ENCODE measurements at regions not wholly inside any gene's neighbourhood (a gene's known extent, or its start where the extent isn't known, plus 50 kb on each side); places are given as distances from the start of the nearest gene placed in this dataset.
"Not testable (repeated sequence)": the region's sequence is repeated elsewhere in the genome, so short reads cannot be mapped to it uniquely, and the experiment has no call there.

- no peak overlapping the region for H3K4me2 ChIP-seq (ENCODE audit: low read length, poor library complexity, severe bottlenecking)
- H2BK5ac ChIP-seq (ENCODE audit: low read depth, low read length, poor library complexity, severe bottlenecking) = no peak overlapping the region
- H2BK120ac ChIP-seq (ENCODE audit: low read depth, low read length) = no peak overlapping the region
- H2AFZ ChIP-seq (ENCODE audit: low read depth, low read length) = no peak overlapping the region
- no peak overlapping the region for H4K8ac ChIP-seq (ENCODE audit: low read length)
- H3K9ac ChIP-seq (ENCODE audit: low read length) = no peak overlapping the region
- DNase-seq = peak; percentile 16
- no peaks in the 10 kb centered on the region for H3K36me3 ChIP-seq (ENCODE audit: control insufficient read depth in 1 of 2, insufficient read depth in 2 of 2, low read depth in 1 of 2, low read length in 2 of 2)
- H3K4me3 ChIP-seq (ENCODE audit: insufficient read depth in 1 of 2, low read depth in 1 of 2, low read length in 2 of 2) = no peak overlapping the region
- no peak overlapping the region for H2BK12ac ChIP-seq (ENCODE audit: low read length in 2 of 2)
- H2AK5ac ChIP-seq (ENCODE audit: low read length, severe bottlenecking) = no peak overlapping the region
- no peaks in the 10 kb centered on the region for H3K9me3 ChIP-seq (ENCODE audit: control insufficient read depth, low read length)
- H4K91ac ChIP-seq (ENCODE audit: low read length) = no peak overlapping the region
- no peaks in the 10 kb centered on the region for H3K79me1 ChIP-seq (replicated peaks; ENCODE audit: low read length, poor library complexity, severe bottlenecking)
- H3K4me1 ChIP-seq (ENCODE audit: control insufficient read depth, insufficient read depth, low read depth, low read length) = no peaks in the 10 kb centered on the region
- H3K23ac ChIP-seq (ENCODE audit: low read length in 2 of 2) = no peak overlapping the region
- no peak overlapping the region for H2BK15ac ChIP-seq (ENCODE audit: low read depth, poor library complexity, severe bottlenecking)
- H3K27me3 ChIP-seq (ENCODE audit: control insufficient read depth in 1 of 2, insufficient read depth in 1 of 2, low read length in 2 of 2) = peaks cover 0 to 4% of the 10 kb centered on the region in 2 experiments
- no peak overlapping the region for H3K14ac ChIP-seq (ENCODE audit: low read length in 2 of 2)
- H3K27ac ChIP-seq (ENCODE audit: low read length, poor library complexity, severe bottlenecking) = no peak overlapping the region
- no peak overlapping the region for H3K4ac ChIP-seq (ENCODE audit: low read depth in 1 of 2, low read length in 2 of 2)
- H3K18ac ChIP-seq (ENCODE audit: low read depth in 1 of 2, low read length in 2 of 2) = no peak overlapping the region
- 76% methylated on average over 2 of the region's 2 CpGs for WGBS
Observed at GRCh38 chr5:157965040-157965678, 106.2 kb upstream of the CLINT1 start.

- Histone ChIP-seq H4K8ac (ENCODE audit: low read length) (no peak overlapping the region), H3K14ac (ENCODE audit: low read length in 2 of 2) (no peak overlapping the region), H2BK15ac (ENCODE audit: low read depth, poor library complexity, severe bottlenecking) (no peak overlapping the region), H3K18ac (ENCODE audit: low read depth in 1 of 2, low read length in 2 of 2) (no peak overlapping the region), H2AK5ac (ENCODE audit: low read length, severe bottlenecking) (no peak overlapping the region), H3K4me2 (ENCODE audit: low read length, poor library complexity, severe bottlenecking) (no peak overlapping the region), H3K4me3 (ENCODE audit: insufficient read depth in 1 of 2, low read depth in 1 of 2, low read length in 2 of 2) (no peak overlapping the region), H3K79me1 (replicated peaks; ENCODE audit: low read length, poor library complexity, severe bottlenecking) (no peaks in the 10 kb centered on the region), H3K9ac (ENCODE audit: low read length) (no peak overlapping the region), H2AFZ (ENCODE audit: low read depth, low read length) (no peak overlapping the region), H3K4me1 (ENCODE audit: control insufficient read depth, insufficient read depth, low read depth, low read length) (no peaks in the 10 kb centered on the region), H3K4ac (ENCODE audit: low read depth in 1 of 2, low read length in 2 of 2) (no peak overlapping the region), H2BK120ac (ENCODE audit: low read depth, low read length) (no peak overlapping the region), H3K23ac (ENCODE audit: low read length in 2 of 2) (no peak overlapping the region), H3K27ac (ENCODE audit: low read length, poor library complexity, severe bottlenecking) (no peak overlapping the region), H2BK5ac (ENCODE audit: low read depth, low read length, poor library complexity, severe bottlenecking) (no peak overlapping the region), H4K91ac (ENCODE audit: low read length) (no peak overlapping the region), H3K36me3 (ENCODE audit: control insufficient read depth in 1 of 2, insufficient read depth in 2 of 2, low read depth in 1 of 2, low read length in 2 of 2) (no peaks in the 10 kb centered on the region), H3K27me3 (ENCODE audit: control insufficient read depth in 1 of 2, insufficient read depth in 1 of 2, low read length in 2 of 2) (peaks cover 0 to 4% of the 10 kb centered on the region in 2 experiments), H2BK12ac (ENCODE audit: low read length in 2 of 2) (no peak overlapping the region), H3K9me3 (ENCODE audit: control insufficient read depth, low read length) (peaks cover 4% of the 10 kb centered on the region)
- no peak for DNase-seq
- 94% methylated on average over 4 of the region's 4 CpGs for WGBS
Observed at GRCh38 chr5:157963761-157964160, 104.8 kb upstream of the CLINT1 start.

GRCh38 chr5:157963244-157963643 lies 104.3 kb upstream of the CLINT1 start:
- Histone ChIP-seq H3K4me1 (ENCODE audit: control insufficient read depth, insufficient read depth, low read depth, low read length) (no peaks in the 10 kb centered on the region), H2BK15ac (ENCODE audit: low read depth, poor library complexity, severe bottlenecking) (no peak overlapping the region), H2AK5ac (ENCODE audit: low read length, severe bottlenecking) (no peak overlapping the region), H3K79me1 (replicated peaks; ENCODE audit: low read length, poor library complexity, severe bottlenecking) (no peaks in the 10 kb centered on the region), H2BK120ac (ENCODE audit: low read depth, low read length) (no peak overlapping the region), H3K36me3 (ENCODE audit: control insufficient read depth in 1 of 2, insufficient read depth in 2 of 2, low read depth in 1 of 2, low read length in 2 of 2) (no peaks in the 10 kb centered on the region), H3K27ac (ENCODE audit: low read length, poor library complexity, severe bottlenecking) (no peak overlapping the region), H3K9me3 (ENCODE audit: control insufficient read depth, low read length) (peaks cover 4% of the 10 kb centered on the region), H3K4ac (ENCODE audit: low read depth in 1 of 2, low read length in 2 of 2) (no peak overlapping the region), H3K18ac (ENCODE audit: low read depth in 1 of 2, low read length in 2 of 2) (no peak overlapping the region), H4K8ac (ENCODE audit: low read length) (no peak overlapping the region), H3K23ac (ENCODE audit: low read length in 2 of 2) (no peak overlapping the region), H2BK5ac (ENCODE audit: low read depth, low read length, poor library complexity, severe bottlenecking) (no peak overlapping the region), H3K4me3 (ENCODE audit: insufficient read depth in 1 of 2, low read depth in 1 of 2, low read length in 2 of 2) (no peak overlapping the region), H2AFZ (ENCODE audit: low read depth, low read length) (no peak overlapping the region), H3K9ac (ENCODE audit: low read length) (no peak overlapping the region), H4K91ac (ENCODE audit: low read length) (no peak overlapping the region), H3K4me2 (ENCODE audit: low read length, poor library complexity, severe bottlenecking) (no peak overlapping the region), H3K27me3 (ENCODE audit: control insufficient read depth in 1 of 2, insufficient read depth in 1 of 2, low read length in 2 of 2) (peaks cover 0 to 4% of the 10 kb centered on the region in 2 experiments), H3K14ac (ENCODE audit: low read length in 2 of 2) (no peak overlapping the region), H2BK12ac (ENCODE audit: low read length in 2 of 2) (no peak overlapping the region)
- WGBS = 100% methylated on average over 1 of the region's 2 CpGs
- DNase-seq = no peak

- not testable (repeated sequence) for H2BK120ac ChIP-seq (ENCODE audit: low read depth, low read length); H3K9me3 ChIP-seq (ENCODE audit: control insufficient read depth, low read length); H2AFZ ChIP-seq (ENCODE audit: low read depth, low read length); H3K4me3 ChIP-seq (ENCODE audit: insufficient read depth in 1 of 2, low read depth in 1 of 2, low read length in 2 of 2); H3K23ac ChIP-seq (ENCODE audit: low read length in 2 of 2); H3K4me2 ChIP-seq (ENCODE audit: low read length, poor library complexity, severe bottlenecking); H3K18ac ChIP-seq (ENCODE audit: low read depth in 1 of 2, low read length in 2 of 2); H3K79me1 ChIP-seq (replicated peaks; ENCODE audit: low read length, poor library complexity, severe bottlenecking); H3K9ac ChIP-seq (ENCODE audit: low read length); H3K4ac ChIP-seq (ENCODE audit: low read depth in 1 of 2, low read length in 2 of 2); DNase-seq; H2BK15ac ChIP-seq (ENCODE audit: low read depth, poor library complexity, severe bottlenecking); H2BK12ac ChIP-seq (ENCODE audit: low read length in 2 of 2); H3K27ac ChIP-seq (ENCODE audit: low read length, poor library complexity, severe bottlenecking); H2BK5ac ChIP-seq (ENCODE audit: low read depth, low read length, poor library complexity, severe bottlenecking); H3K36me3 ChIP-seq (ENCODE audit: control insufficient read depth in 1 of 2, insufficient read depth in 2 of 2, low read depth in 1 of 2, low read length in 2 of 2); H3K27me3 ChIP-seq (ENCODE audit: control insufficient read depth in 1 of 2, insufficient read depth in 1 of 2, low read length in 2 of 2); H4K8ac ChIP-seq (ENCODE audit: low read length); H3K4me1 ChIP-seq (ENCODE audit: control insufficient read depth, insufficient read depth, low read depth, low read length); H2AK5ac ChIP-seq (ENCODE audit: low read length, severe bottlenecking); H3K14ac ChIP-seq (ENCODE audit: low read length in 2 of 2); H4K91ac ChIP-seq (ENCODE audit: low read length)
- 94% methylated on average over 8 of the region's 8 CpGs for WGBS
Observed at GRCh38 chr5:157962686-157963085, 103.7 kb upstream of the CLINT1 start.

All from mesenchymal stem cell (in vitro differentiated cells and primary cell).